IPS-18a (cell line): ENCODE measurements at regions not wholly inside any gene's neighbourhood (a gene's known extent, or its start where the extent isn't known, plus 50 kb on each side); places are given as distances from the start of the nearest gene placed in this dataset.

Experiments
- H3K27ac ChIP-seq: one replicate; pipeline ENCODE4 v1.5.1; 2013; ENCODE audit warnings: low read length
- H3K27me3 ChIP-seq: one replicate; pipeline ENCODE4 v1.6.1; 2013; ENCODE audit warnings: mild to moderate bottlenecking, low read length; ENCODE audit not compliant: control insufficient read depth, insufficient read depth
- H3K36me3 ChIP-seq: one replicate; pipeline ENCODE4 v1.6.1; 2013; ENCODE audit warnings: low read depth, low read length; ENCODE audit not compliant: control insufficient read depth
- H3K4me1 ChIP-seq: one replicate; pipeline ENCODE4 v1.6.1; 2013; ENCODE audit warnings: low read depth, low read length; ENCODE audit not compliant: control insufficient read depth
- H3K4me3 ChIP-seq: one replicate; pipeline ENCODE4 v1.5.1; 2013; ENCODE audit warnings: low read length
- H3K9ac ChIP-seq: one replicate; pipeline ENCODE4 v1.6.1; 2013; ENCODE audit warnings: mild to moderate bottlenecking, low read length, moderate library complexity
- H3K9me3 ChIP-seq: one replicate; pipeline ENCODE4 v1.6.1; 2013; ENCODE audit warnings: low read depth, low read length; ENCODE audit not compliant: control insufficient read depth

GRCh38 chr10:129373718-129374117 is 93.3 kb upstream of the MGMT start:
- Histone ChIP-seq H3K27me3 (no peaks in the 10 kb centered on the region), H3K27ac (no peak overlapping the region), H3K36me3 (no peaks in the 10 kb centered on the region), H3K4me3 (no peak overlapping the region), H3K9ac (no peak overlapping the region), H3K9me3 (no peaks in the 10 kb centered on the region), H3K4me1 (no peaks in the 10 kb centered on the region)

DNA sequence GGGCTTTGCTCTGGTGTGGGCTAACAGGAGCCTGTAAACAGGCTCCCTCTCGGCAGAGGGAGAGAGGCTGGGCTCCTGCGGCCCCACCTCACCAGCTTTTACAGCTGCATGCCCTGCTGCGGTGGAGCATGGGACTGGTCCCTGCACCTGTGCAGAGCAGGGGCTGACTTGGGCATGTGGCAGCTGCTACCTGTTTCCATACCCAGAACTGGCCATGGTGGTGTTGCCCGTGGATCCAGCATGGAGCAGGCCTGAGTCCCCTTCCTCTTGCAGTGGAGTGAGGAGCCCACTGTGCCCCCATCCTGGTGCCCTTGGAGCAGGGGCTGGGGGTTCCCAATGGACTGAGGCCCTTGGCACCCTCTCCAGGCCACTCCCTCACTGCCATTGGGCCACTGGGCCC is 91.9 kb upstream of the MGMT start:
- H3K4me3 ChIP-seq = no peak overlapping the region
- no peak overlapping the region for H3K9ac ChIP-seq
- no peaks in the 10 kb centered on the region for H3K4me1 ChIP-seq
- no peaks in the 10 kb centered on the region for H3K27me3 ChIP-seq
- H3K36me3 ChIP-seq = no peaks in the 10 kb centered on the region
- H3K27ac ChIP-seq = no peak overlapping the region
- H3K9me3 ChIP-seq = no peaks in the 10 kb centered on the region

DNA sequence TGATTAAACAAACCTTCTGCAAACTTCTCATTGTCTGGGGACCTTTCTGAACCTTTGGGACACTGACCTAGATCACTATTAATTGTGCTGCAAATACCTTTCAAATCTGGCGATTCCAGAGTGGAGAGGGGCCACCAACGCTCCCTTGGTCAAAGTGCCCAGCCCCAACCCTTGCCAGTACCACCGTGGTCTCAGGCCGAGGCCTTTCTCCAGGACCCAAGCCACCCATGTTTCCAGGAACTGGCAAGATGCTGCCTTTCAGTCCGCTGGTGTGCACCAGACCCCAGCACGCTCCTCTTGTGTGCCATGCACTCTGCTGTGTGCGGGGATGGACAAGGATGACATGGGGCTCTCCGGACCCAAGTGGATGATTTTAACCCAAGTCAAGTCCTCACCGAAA is 91.1 kb upstream of the MGMT start:
- no peaks in the 10 kb centered on the region for H3K36me3 ChIP-seq
- no peaks in the 10 kb centered on the region for H3K9me3 ChIP-seq
- no peaks in the 10 kb centered on the region for H3K27me3 ChIP-seq
- no peak overlapping the region for H3K27ac ChIP-seq
- no peaks in the 10 kb centered on the region for H3K4me1 ChIP-seq
- no peak overlapping the region for H3K4me3 ChIP-seq
- no peak overlapping the region for H3K9ac ChIP-seq

DNA sequence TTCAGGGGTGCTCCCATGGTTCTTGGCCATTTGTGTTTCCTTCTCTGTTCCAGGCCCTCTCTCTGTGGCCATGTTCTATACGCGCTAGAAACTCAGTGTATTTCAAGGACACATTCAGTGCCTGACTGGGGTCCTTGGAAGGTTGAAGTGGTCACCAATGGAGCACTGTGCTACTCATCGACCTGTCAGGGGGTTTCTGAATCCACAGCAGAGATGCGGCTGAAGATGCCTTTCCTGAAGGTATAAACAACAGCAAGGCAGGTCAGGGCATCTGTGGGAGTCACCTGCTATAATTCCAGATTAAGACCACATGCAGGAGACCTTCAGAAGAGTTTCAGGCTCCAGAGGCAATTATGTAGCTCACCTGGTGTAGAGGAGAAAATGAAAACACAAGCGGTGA is 86.8 kb upstream of the MGMT start:
- Histone ChIP-seq H3K9me3 (no peaks in the 10 kb centered on the region), H3K36me3 (no peaks in the 10 kb centered on the region), H3K27ac (no peak overlapping the region), H3K4me1 (no peaks in the 10 kb centered on the region), H3K9ac (no peak overlapping the region), H3K27me3 (no peaks in the 10 kb centered on the region), H3K4me3 (no peak overlapping the region)

DNA sequence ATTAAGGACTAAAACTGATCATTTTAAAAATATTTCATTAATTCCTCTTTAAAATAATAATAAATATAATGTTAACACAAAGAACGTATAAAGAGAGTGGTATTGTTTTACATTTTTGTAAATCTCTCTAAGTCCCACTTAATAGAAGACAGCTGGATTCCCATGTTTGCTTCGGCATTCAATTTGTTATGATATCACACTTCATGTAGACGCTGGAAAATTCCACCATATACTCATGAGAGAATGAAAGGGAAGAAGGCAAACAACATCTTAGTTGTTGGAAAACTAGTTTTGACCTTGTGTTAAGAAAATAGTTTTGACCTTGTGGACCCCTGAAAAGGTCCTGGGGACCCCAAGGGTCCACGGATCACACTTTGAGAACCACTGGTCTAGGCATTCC is 85.3 kb upstream of the MGMT start:
- H3K27ac ChIP-seq = no peak overlapping the region
- H3K4me3 ChIP-seq = no peak overlapping the region
- no peaks in the 10 kb centered on the region for H3K4me1 ChIP-seq
- no peaks in the 10 kb centered on the region for H3K27me3 ChIP-seq
- no peaks in the 10 kb centered on the region for H3K36me3 ChIP-seq
- H3K9ac ChIP-seq = no peak overlapping the region
- H3K9me3 ChIP-seq = no peaks in the 10 kb centered on the region

DNA sequence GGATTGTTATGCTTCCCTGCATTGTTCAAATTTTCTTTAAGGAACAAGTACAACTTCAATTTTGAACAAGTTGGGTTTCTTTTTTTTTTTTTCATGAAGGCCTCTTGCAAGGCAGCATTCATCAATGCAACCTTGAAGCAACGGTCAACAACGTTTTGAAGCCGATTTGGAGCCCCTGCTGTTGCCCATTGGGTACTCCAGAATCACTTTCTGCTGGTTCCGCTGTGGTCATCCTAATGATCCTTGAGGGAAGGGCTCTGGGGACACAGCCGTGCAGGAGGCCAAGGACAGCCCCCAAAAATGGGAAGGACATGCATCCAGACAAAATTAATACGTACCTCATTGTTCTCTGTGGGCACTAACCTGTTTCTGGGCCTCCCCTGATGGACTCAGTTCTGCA is 84.6 kb upstream of the MGMT start:
- Histone ChIP-seq H3K27me3 (no peaks in the 10 kb centered on the region), H3K9ac (no peak overlapping the region), H3K9me3 (no peaks in the 10 kb centered on the region), H3K27ac (no peak overlapping the region), H3K4me1 (no peaks in the 10 kb centered on the region), H3K4me3 (no peak overlapping the region), H3K36me3 (no peaks in the 10 kb centered on the region)

GRCh38 chr10:129383651-129384050 is 83.4 kb upstream of the MGMT start:
- Histone ChIP-seq H3K36me3 (no peaks in the 10 kb centered on the region), H3K27me3 (no peaks in the 10 kb centered on the region), H3K9ac (no peak overlapping the region), H3K4me1 (no peaks in the 10 kb centered on the region), H3K27ac (no peak overlapping the region), H3K4me3 (no peak overlapping the region), H3K9me3 (no peaks in the 10 kb centered on the region)

DNA sequence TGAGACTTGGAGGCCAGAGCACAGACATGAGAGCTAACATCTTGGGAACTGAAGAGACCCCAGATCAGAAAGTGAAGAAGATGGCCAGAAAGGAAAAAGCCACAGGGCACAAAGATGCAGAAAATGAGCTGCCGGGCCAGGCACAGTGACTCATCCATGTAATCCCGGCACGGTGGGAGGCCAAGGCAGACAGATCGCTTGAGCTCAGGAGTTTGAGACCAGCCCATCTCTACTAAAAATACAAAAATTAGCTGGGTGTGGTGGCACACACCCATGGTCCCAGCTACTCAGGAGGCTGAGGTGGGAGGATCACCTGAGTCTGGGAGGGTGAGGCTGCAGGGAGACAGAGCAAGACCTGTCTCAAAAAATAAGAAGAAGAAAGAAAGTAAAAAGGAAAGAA is 81.4 kb upstream of the MGMT start:
- Histone ChIP-seq H3K9ac (no peak overlapping the region), H3K27me3 (no peaks in the 10 kb centered on the region), H3K9me3 (no peaks in the 10 kb centered on the region), H3K27ac (no peak overlapping the region), H3K4me1 (no peaks in the 10 kb centered on the region), H3K36me3 (no peaks in the 10 kb centered on the region), H3K4me3 (no peak overlapping the region)

DNA sequence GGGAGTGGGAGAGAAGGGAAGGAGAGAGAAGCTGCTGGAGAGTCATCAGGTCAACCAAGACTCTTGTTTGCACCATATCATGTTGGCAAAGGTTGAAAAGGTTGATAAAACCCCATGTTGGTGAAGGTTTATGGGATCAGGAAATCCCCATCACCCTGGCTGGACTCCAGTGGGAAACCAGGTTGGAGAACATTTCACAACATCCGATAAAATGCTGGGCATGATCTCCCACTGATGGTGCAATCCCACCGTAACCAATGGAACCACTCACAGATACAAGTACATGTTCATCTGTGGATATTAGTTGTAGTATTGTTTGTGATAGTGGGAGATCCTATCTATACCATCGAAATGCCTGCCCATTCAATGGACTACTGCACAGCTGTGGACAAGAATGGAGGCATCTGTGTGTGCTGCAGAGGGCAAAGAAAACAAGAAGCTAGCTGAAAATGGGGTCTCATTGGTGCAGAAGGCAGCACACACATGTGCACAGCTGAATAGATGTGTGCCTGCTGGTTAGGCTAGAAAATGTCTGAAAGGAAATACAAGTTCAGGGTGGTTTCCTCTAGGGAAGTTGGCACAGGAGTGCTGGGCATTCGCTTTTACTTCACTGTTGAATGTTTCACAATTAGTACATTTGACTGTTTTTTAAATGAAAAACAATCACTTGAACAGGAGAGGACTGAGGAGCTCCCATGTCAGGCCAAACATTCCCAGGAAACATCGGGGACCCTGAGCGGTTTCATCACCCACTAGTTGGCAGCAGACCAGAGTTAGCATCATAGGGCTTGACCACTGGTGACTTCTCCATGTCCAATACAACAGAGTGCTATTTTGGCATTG is 80.4 kb upstream of the MGMT start:
- H3K27ac ChIP-seq = no peak overlapping the region
- H3K9ac ChIP-seq = no peak overlapping the region
- no peaks in the 10 kb centered on the region for H3K9me3 ChIP-seq
- no peak overlapping the region for H3K4me3 ChIP-seq
- no peaks in the 10 kb centered on the region for H3K27me3 ChIP-seq
- H3K4me1 ChIP-seq = no peaks in the 10 kb centered on the region
- no peaks in the 10 kb centered on the region for H3K36me3 ChIP-seq

DNA sequence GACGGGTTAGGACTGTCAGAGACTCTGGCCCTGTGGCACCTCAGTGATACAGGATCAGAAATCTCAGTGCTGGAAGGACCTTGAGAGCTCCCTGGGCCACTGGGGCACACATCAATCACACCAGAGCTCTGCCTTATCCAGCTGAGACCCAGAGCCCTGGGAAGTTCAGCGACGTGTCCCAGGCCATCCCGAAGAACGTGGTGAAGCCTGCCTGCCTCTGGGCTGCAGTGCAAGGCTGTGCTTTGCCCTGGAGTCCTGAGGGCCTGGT is 79.8 kb upstream of the MGMT start:
- no peak overlapping the region for H3K9ac ChIP-seq
- H3K27me3 ChIP-seq = no peaks in the 10 kb centered on the region
- no peaks in the 10 kb centered on the region for H3K9me3 ChIP-seq
- no peak overlapping the region for H3K4me3 ChIP-seq
- no peaks in the 10 kb centered on the region for H3K36me3 ChIP-seq
- no peak overlapping the region for H3K27ac ChIP-seq
- H3K4me1 ChIP-seq = no peaks in the 10 kb centered on the region

DNA sequence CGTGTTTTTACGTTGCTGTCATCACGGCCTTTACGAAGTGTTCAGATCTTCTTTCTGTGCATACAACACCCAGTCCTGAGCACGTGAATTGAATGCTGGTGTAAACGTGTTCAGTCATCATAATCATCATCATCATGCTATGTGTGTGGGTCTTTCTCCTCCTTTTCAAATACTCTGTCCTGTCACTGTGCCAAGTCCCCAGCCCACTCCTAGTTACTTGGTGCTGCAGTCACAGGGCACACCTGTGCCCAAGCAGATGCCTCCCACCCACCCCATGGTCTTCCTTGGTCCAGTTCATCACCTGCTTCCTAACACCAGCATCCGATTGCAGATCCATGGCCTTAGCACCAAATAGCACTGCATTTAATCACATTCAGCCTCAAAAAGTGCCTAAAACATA is 78.6 kb upstream of the MGMT start:
- Histone ChIP-seq H3K27ac (no peak overlapping the region), H3K36me3 (no peaks in the 10 kb centered on the region), H3K4me1 (no peaks in the 10 kb centered on the region), H3K9ac (no peak overlapping the region), H3K9me3 (no peaks in the 10 kb centered on the region), H3K27me3 (no peaks in the 10 kb centered on the region), H3K4me3 (no peak overlapping the region)

DNA sequence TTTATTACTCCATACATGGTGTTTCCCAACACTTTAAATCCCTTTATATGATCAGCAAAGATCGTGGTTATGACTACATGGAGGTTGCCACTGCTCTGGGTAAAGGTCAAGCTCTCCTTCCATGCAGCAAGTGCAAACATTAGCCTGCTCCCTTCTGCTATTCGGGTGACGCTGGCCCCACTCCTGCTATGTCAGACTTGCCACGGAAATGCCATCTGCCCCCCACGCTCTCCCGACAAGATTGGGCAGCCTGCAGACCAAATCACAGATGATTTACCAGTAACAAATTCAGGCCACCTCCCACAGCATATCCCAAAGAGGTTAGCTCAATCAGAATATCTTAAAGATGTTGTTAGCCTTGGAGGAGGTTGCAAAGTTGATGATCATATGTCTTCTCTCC is 77.8 kb upstream of the MGMT start:
- Histone ChIP-seq H3K4me3 (no peak overlapping the region), H3K27ac (no peak overlapping the region), H3K9ac (no peak overlapping the region), H3K9me3 (no peaks in the 10 kb centered on the region), H3K36me3 (no peaks in the 10 kb centered on the region), H3K27me3 (no peaks in the 10 kb centered on the region), H3K4me1 (no peaks in the 10 kb centered on the region)
